B cell (primary cell): ENCODE measurements at regions not wholly inside any gene's neighbourhood (a gene's known extent, or its start where the extent isn't known, plus 50 kb on each side); places are given as distances from the start of the nearest gene placed in this dataset.

Experiments used
- ATAC-seq: fragments of 200-7000 bp; cut with Tn5 transposase; one replicate; pipeline ENCODE4 v1.10.0; 2021; ENCODE audit warnings: low read depth, mild to moderate bottlenecking, moderate number of reproducible peaks, moderate library complexity
- CTCF ChIA-PET: fragments of 350-600 bp; sonication (Branson Sonifier 250); formaldehyde crosslinking; loops from one replicate; lab custom pipeline; 2021; ENCODE audit warnings: antibody characterized with exemption, inconsistent platforms; lab: Charles Lee
- POLR2A ChIA-PET: fragments of 350-600 bp; sonication (Branson Sonifier 250); formaldehyde crosslinking; loops from one replicate; lab custom pipeline; 2021; ENCODE audit warnings: antibody characterized with exemption; lab: Charles Lee
- DNase-seq: peaks from one replicate; pipeline ENCODE4 v3.0.0; 2013
- H2AFZ ChIP-seq: 2 replicates; pipeline ENCODE4 v1.6.1; 2012; ENCODE audit warnings: mild to moderate bottlenecking, low read depth, low read length; ENCODE audit not compliant: insufficient read depth, poor library complexity, severe bottlenecking
- H3K27ac ChIP-seq, 2 donors: 1 replicate in 1 of 2; 2 replicates in 1 of 2; pipeline ENCODE4 v1.5.1; 2012 to 2013; ENCODE audit warnings: low read length in 2 of 2, mild to moderate bottlenecking in 2 of 2, moderate library complexity in 1 of 2
- H3K27me3 ChIP-seq, 4 experiments: fragments of 200-600 bp in 1 of 4; sonication (generic) in 1 of 4; replicated peaks in 1 of 4; 1 replicate in 2 of 4; 2 replicates in 2 of 4; pipeline versions ENCODE4 v1.6.1 to v1.7.0; 2013 to 2016; ENCODE audit warnings: low read length in 3 of 4, mild to moderate bottlenecking in 2 of 4, mixed read lengths in 1 of 4, moderate library complexity in 1 of 4; ENCODE audit not compliant: insufficient read depth in 4 of 4, control insufficient read depth in 3 of 4; ENCODE audit errors: control extremely low read depth in 1 of 4
- H3K36me3 ChIP-seq, 2 experiments: replicated peaks in 1 of 2; 1 replicate in 1 of 2; 2 replicates in 1 of 2; pipeline versions ENCODE4 v1.6.1 to v1.7.1; 2013; ENCODE audit warnings: low read length in 1 of 2; ENCODE audit not compliant: insufficient read depth in 2 of 2, control insufficient read depth in 1 of 2; ENCODE audit errors: control extremely low read depth in 1 of 2, extremely low read depth in 1 of 2
- H3K4me1 ChIP-seq, 2 donors: fragments of 200-600 bp in 1 of 2; sonication (generic) in 1 of 2; 1 replicate in 1 of 2; 2 replicates in 1 of 2; pipeline versions ENCODE4 v1.5.1 to v1.6.1; 2013 to 2017; ENCODE audit warnings: low read length in 2 of 2; ENCODE audit not compliant: control insufficient read depth in 2 of 2, insufficient read depth in 2 of 2
- H3K4me2 ChIP-seq: replicated peaks from 2 replicates; pipeline ENCODE3; 2012; ENCODE audit warnings: mild to moderate bottlenecking, low read depth, low read length; ENCODE audit not compliant: poor library complexity, severe bottlenecking
- H3K4me3 ChIP-seq, 5 experiments: fragments of 200-600 bp in 1 of 5; sonication (generic) in 1 of 5; 1 replicate in 3 of 5; 2 replicates in 2 of 5; pipeline versions ENCODE4 v1.5.1 to v1.7.0; 2011 to 2016; ENCODE audit warnings: low read length in 4 of 5, mild to moderate bottlenecking in 4 of 5, low read depth in 2 of 5, control low read depth in 1 of 5, moderate library complexity in 1 of 5; ENCODE audit not compliant: insufficient read depth in 1 of 5; ENCODE audit errors: control extremely low read depth in 1 of 5, extremely low read depth in 1 of 5
- H3K79me2 ChIP-seq: fragments of 200-600 bp; sonication (generic); one replicate; pipeline ENCODE4 v1.6.0; 2016; ENCODE audit warnings: low read length; ENCODE audit not compliant: control insufficient read depth, insufficient read depth
- H3K9ac ChIP-seq: fragments of 200-600 bp; sonication (generic); 2 replicates; pipeline ENCODE4 v1.6.1; 2017; ENCODE audit warnings: mild to moderate bottlenecking, low read length, moderate library complexity
- H3K9me3 ChIP-seq, 3 donors: one replicate each; pipeline versions ENCODE4 v1.6.1 to v1.7.1; 2013; ENCODE audit warnings: low read length in 2 of 3; ENCODE audit not compliant: control insufficient read depth in 2 of 3, insufficient read depth in 1 of 3; ENCODE audit errors: control extremely low read depth in 1 of 3
- H4K20me1 ChIP-seq: 2 replicates; pipeline ENCODE4 v1.6.0; 2012; ENCODE audit warnings: mild to moderate bottlenecking, low read length; ENCODE audit not compliant: insufficient read depth, control insufficient read depth, poor library complexity, severe bottlenecking
- H3K27ac Mint-ChIP-seq: one replicate; pipeline ENCODE4 v1.8.0; 2021; ENCODE audit warnings: mixed read lengths
- H3K27me3 Mint-ChIP-seq: one replicate; pipeline ENCODE4 v1.8.0; 2021; ENCODE audit warnings: mixed read lengths
- H3K4me1 Mint-ChIP-seq: one replicate; pipeline ENCODE4 v1.8.0; 2021; ENCODE audit warnings: mixed read lengths
- H3K4me3 Mint-ChIP-seq: one replicate; pipeline ENCODE4 v1.8.0; 2021; ENCODE audit warnings: mixed read lengths
- H3K9me3 Mint-ChIP-seq: one replicate; pipeline ENCODE4 v1.8.0; 2022; ENCODE audit warnings: mixed read lengths; ENCODE audit not compliant: insufficient read depth
- CTCF ChIP-seq: fragments of 200-600 bp; IDR thresholded peaks from one replicate; pipeline ENCODE4 v1.8.0; 2022; ENCODE audit warnings: antibody characterized with exemption, mild to moderate bottlenecking
- EZH2 ChIP-seq: IDR thresholded peaks from 2 replicates; pipeline ENCODE4 v1.6.1; 2012; ENCODE audit warnings: borderline replicate concordance, low read depth, mild to moderate bottlenecking, moderate library complexity, low read length; ENCODE audit not compliant: insufficient read depth, poor library complexity, severe bottlenecking
- WGBS: methylation state at CpG from one replicate; pipeline ENCODE4 v1.1.5; 2013; ENCODE audit warnings: missing lambda C conversion rate; ENCODE audit not compliant: insufficient coverage; 5-methylcytosine and 5-hydroxymethylcytosine counted together
- intact Hi-C: fragments of 100-400 bp; cut with micrococcal nuclease; formaldehyde crosslinking; loops from one replicate; pipeline ENCODE4 v1.10.0; 2022

- no peak overlapping the region for H3K4me2 ChIP-seq
- no peaks in the 10 kb centered on the region for H3K4me1 ChIP-seq
- Mint-ChIP-seq H3K27me3 (no peaks in the 10 kb centered on the region), H3K4me3 (no peak overlapping the region), H3K27ac (no peak overlapping the region), H3K9me3 (no peaks in the 10 kb centered on the region), H3K4me1 (no peaks in the 10 kb centered on the region)
- WGBS: 100% methylated on average over 1 of the region's 4 CpGs
- H3K9me3 ChIP-seq: no peaks in the 10 kb centered on the region
- no peaks in the 10 kb centered on the region for H3K79me2 ChIP-seq
- no peaks in the 10 kb centered on the region for H3K36me3 ChIP-seq
- ChIA-PET POLR2A (no interaction called here), CTCF (no interaction called here)
- no peak overlapping the region for H3K4me3 ChIP-seq
- no peaks in the 10 kb centered on the region for H3K27me3 ChIP-seq
- H3K27ac ChIP-seq: no peak overlapping the region
- H3K9ac ChIP-seq: no peak overlapping the region
- intact Hi-C loops: no loop called here
- no peak overlapping the region for H2AFZ ChIP-seq
- DNase-seq (no peak), ATAC-seq (no peak)
- TF ChIP-seq EZH2 (no peak), CTCF (no peak)
- no peaks in the 10 kb centered on the region for H4K20me1 ChIP-seq
Measured at GRCh38 chr17:69880591-69881112, 194.4 kb upstream of the KCNJ16 start.

GRCh38 chr17:69882281-69882680 lies 192.7 kb upstream of the KCNJ16 start:
- no peak overlapping the region for H2AFZ ChIP-seq
- H3K4me2 ChIP-seq: no peak overlapping the region
- no peak overlapping the region for H3K9ac ChIP-seq
- DNase-seq (no peak), ATAC-seq (no peak)
- H3K4me3 ChIP-seq: no peak overlapping the region
- H3K27me3 ChIP-seq: no peaks in the 10 kb centered on the region
- Mint-ChIP-seq H3K4me3 (no peak overlapping the region), H3K4me1 (no peaks in the 10 kb centered on the region), H3K27me3 (no peaks in the 10 kb centered on the region), H3K27ac (no peak overlapping the region), H3K9me3 (no peaks in the 10 kb centered on the region)
- no peaks in the 10 kb centered on the region for H3K79me2 ChIP-seq
- no peaks in the 10 kb centered on the region for H3K4me1 ChIP-seq
- POLR2A ChIA-PET: no interaction called here
- no peaks in the 10 kb centered on the region for H3K9me3 ChIP-seq
- CTCF ChIA-PET: no interaction called here
- TF ChIP-seq EZH2 (no peak), CTCF (no peak)
- H3K36me3 ChIP-seq: no peaks in the 10 kb centered on the region
- intact Hi-C loops: no loop called here
- H3K27ac ChIP-seq: no peak overlapping the region
- no peaks in the 10 kb centered on the region for H4K20me1 ChIP-seq
- WGBS: no CpG with 5 or more reads among the region's 2 CpGs
